Testis (tissue), 2 donors: ENCODE measurements at regions not wholly inside any gene's neighbourhood (a gene's known extent, or its start where the extent isn't known, plus 50 kb on each side); places are given as distances from the start of the nearest gene placed in this dataset.

Experiments used
- DNase-seq: peaks from one replicate; pipeline ENCODE4 v3.0.0-alpha.2; 2019
- H3K27ac ChIP-seq, 2 donors: fragments of 200-600 bp; sonication (generic); one replicate each; pipeline ENCODE4 v1.5.1; 2019
- H3K27me3 ChIP-seq: fragments of 200-600 bp; sonication (generic); one replicate; pipeline ENCODE4 v1.5.1; 2019
- H3K36me3 ChIP-seq: fragments of 200-600 bp; sonication (generic); one replicate; pipeline ENCODE4 v1.5.1; 2017; ENCODE audit warnings: low read depth; ENCODE audit errors: missing control alignments
- H3K4me1 ChIP-seq: fragments of 200-600 bp; sonication (generic); one replicate; pipeline ENCODE4 v1.5.1; 2019
- H3K4me3 ChIP-seq, 2 donors: fragments of 200-600 bp; sonication (generic); one replicate each; pipeline ENCODE4 v1.5.1; 2017 to 2019
- H3K9me3 ChIP-seq: fragments of 200-600 bp; sonication (generic); one replicate; pipeline ENCODE4 v1.5.1; 2017
- CTCF ChIP-seq, 3 experiments: fragments of 450-650 bp in 2 of 3; fragments of 200-600 bp in 1 of 3; sonication (generic) in 1 of 3; IDR thresholded peaks; one replicate each; pipeline ENCODE4 v1.5.1; 2016 to 2019; ENCODE audit warnings: antibody characterized with exemption in 3 of 3, mild to moderate bottlenecking in 2 of 3, moderate library complexity in 1 of 3
- POLR2A ChIP-seq: fragments of 450-650 bp; IDR thresholded peaks from one replicate; pipeline ENCODE4 v1.6.1; 2017; ENCODE audit warnings: antibody characterized with exemption, mild to moderate bottlenecking, moderate library complexity
- WGBS, 2 donors: methylation state at CpG; one replicate each; pipeline ENCODE4 v1.1.5; 2018; 5-methylcytosine and 5-hydroxymethylcytosine counted together
- intact Hi-C: fragments of 100-400 bp; cut with DNase I; formaldehyde crosslinking; loops from one replicate; pipeline ENCODE4 v1.15.1; 2023; ENCODE audit warnings: low total_unique reads

GRCh38 chr16:73864868-73865267, 431.7 kb upstream of the PSMD7 start:
- Histone ChIP-seq H3K27ac (no peak overlapping the region), H3K27me3 (no peaks in the 10 kb centered on the region), H3K4me1 (no peaks in the 10 kb centered on the region), H3K4me3 (no peak overlapping the region), H3K9me3 (no peaks in the 10 kb centered on the region), H3K36me3 (no peaks in the 10 kb centered on the region)
- TF ChIP-seq POLR2A, result no peak
- no peak for TF ChIP-seq CTCF (IDR thresholded peaks at IDR 0.05)
- intact Hi-C loops, result no loop called here
- DNase-seq, result no peak

GRCh38 chr16:73858326-73858725, 438.3 kb upstream of the PSMD7 start:
- Histone ChIP-seq H3K9me3 (no peaks in the 10 kb centered on the region), H3K4me1 (no peaks in the 10 kb centered on the region), H3K4me3 (no peak overlapping the region), H3K27me3 (no peaks in the 10 kb centered on the region), H3K27ac (no peak overlapping the region), H3K36me3 (no peaks in the 10 kb centered on the region)
- intact Hi-C loops, result no loop called here
- WGBS, 2 donors, result 95 to 100% methylated on average over 2 of the region's 2 CpGs
- TF ChIP-seq CTCF (IDR thresholded peaks at IDR 0.05), result no peak
- no peak for TF ChIP-seq POLR2A
- no peak for DNase-seq

DNA sequence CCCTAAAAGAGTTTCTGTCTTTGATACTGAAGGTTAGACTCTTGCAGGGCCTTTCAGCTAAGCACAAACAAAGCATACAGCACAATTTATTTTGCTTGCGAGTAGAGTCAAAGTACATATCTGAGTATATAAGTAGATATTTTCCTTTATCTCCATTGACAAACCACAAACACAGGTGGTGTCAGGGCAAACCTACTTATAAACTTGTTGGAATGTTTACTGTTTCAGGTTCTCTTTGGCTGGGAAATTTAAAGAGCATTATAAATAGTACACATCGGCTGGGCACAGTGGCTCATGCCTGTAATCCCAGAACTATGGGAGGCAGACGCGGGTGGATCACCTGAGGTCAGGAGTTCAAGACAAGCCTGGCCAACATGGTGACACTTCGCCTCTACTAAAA, 442.6 kb upstream of the PSMD7 start:
- WGBS, 2 donors, result 91 to 94% methylated on average over 5 of the region's 5 CpGs
- intact Hi-C loops, result no loop called here
- Histone ChIP-seq H3K4me3 (no peak overlapping the region), H3K9me3 (no peaks in the 10 kb centered on the region), H3K27ac (no peak overlapping the region), H3K27me3 (no peaks in the 10 kb centered on the region), H3K36me3 (no peaks in the 10 kb centered on the region), H3K4me1 (no peaks in the 10 kb centered on the region)
- TF ChIP-seq POLR2A (no peak), CTCF (IDR thresholded peaks at IDR 0.05) (no peak)
- DNase-seq, result no peak

DNA sequence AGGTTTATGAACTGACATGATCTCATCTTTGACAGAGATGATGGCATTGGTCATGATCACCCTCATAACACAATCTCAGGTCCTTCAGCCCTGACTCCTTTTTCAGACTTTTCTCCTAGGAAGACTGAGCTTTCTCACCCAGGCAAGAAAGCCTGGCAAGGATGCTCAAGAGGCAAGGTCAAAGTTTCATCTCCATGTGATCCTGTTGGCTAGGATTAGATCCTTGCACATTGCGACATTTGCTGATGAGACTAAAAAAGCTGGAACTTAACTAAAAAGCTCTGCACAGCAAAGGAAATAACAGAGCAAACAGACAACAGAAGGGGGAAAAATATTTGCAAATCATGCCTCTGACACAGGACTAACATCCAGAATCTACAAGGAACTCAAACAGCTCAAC, 444.1 kb upstream of the PSMD7 start:
- Histone ChIP-seq H3K9me3 (no peaks in the 10 kb centered on the region), H3K27ac (no peak overlapping the region), H3K27me3 (no peaks in the 10 kb centered on the region), H3K4me1 (no peaks in the 10 kb centered on the region), H3K4me3 (no peak overlapping the region), H3K36me3 (no peaks in the 10 kb centered on the region)
- WGBS, 2 donors, result 91 to 94% methylated on average over 1 of the region's 1 CpG
- TF ChIP-seq POLR2A (no peak), CTCF (IDR thresholded peaks at IDR 0.05) (no peak)
- intact Hi-C loops, result no loop called here
- DNase-seq, result no peak

- H3K36me3 ChIP-seq, result no peaks in the 10 kb centered on the region
- H3K27me3 ChIP-seq, result no peaks in the 10 kb centered on the region
- no peak overlapping the region for H3K4me3 ChIP-seq
- no peaks in the 10 kb centered on the region for H3K4me1 ChIP-seq
- WGBS, 2 donors, result 81 to 85% methylated on average over 4 of the region's 4 CpGs
- intact Hi-C loops, result no loop called here
- no peaks in the 10 kb centered on the region for H3K9me3 ChIP-seq
- H3K27ac ChIP-seq, result no peak overlapping the region
- no peak for DNase-seq
- no peak for TF ChIP-seq POLR2A
- no peak for TF ChIP-seq CTCF (IDR thresholded peaks at IDR 0.05)
Observed at GRCh38 chr16:73848993-73849392, 447.6 kb upstream of the PSMD7 start.
